NB4 (cell line): ENCODE measurements at regions not wholly inside any gene's neighbourhood (a gene's known extent, or its start where the extent isn't known, plus 50 kb on each side); places are given as distances from the start of the nearest gene placed in this dataset.

Experiments
- DNase-seq: peaks from one replicate; pipeline ENCODE4 v3.0.0; 2010; ENCODE audit warnings: low read depth
- H3K4me3 ChIP-seq: one replicate; pipeline ENCODE4 v1.5.1; 2011; ENCODE audit warnings: mild to moderate bottlenecking, low read depth, low read length, moderate library complexity
- CTCF ChIP-seq: IDR thresholded peaks from one replicate; pipeline ENCODE4 v1.5.1; 2012; ENCODE audit warnings: low read depth, low read length
- MAX ChIP-seq: IDR thresholded peaks from 2 replicates; pipeline ENCODE4 v1.6.1; 2011; ENCODE audit warnings: low read depth, low read length
- MYC ChIP-seq: IDR thresholded peaks from 2 replicates; pipeline ENCODE4 v1.6.1; 2011; ENCODE audit warnings: low read depth, low read length
- POLR2A ChIP-seq: IDR thresholded peaks from 2 replicates; pipeline ENCODE4 v1.6.1; 2011; ENCODE audit warnings: mild to moderate bottlenecking; ENCODE audit not compliant: insufficient read length; ENCODE audit errors: extremely low read depth

- no peak overlapping the region for H3K4me3 ChIP-seq
- DNase-seq: no peak
- TF ChIP-seq MAX (no peak), MYC (no peak), POLR2A (no peak), CTCF (no peak)
These were observed 125.0 kb upstream of the DLG1 start for GRCh38 chr3:197423376-197423775.

- no peak for DNase-seq
- TF ChIP-seq POLR2A: no peak
- TF ChIP-seq MAX: no peak
- TF ChIP-seq CTCF: no peak
- TF ChIP-seq MYC: no peak
- H3K4me3 ChIP-seq: no peak overlapping the region
These were observed 124.1 kb upstream of the DLG1 start for GRCh38 chr3:197422506-197422905.

GRCh38 chr3:197421021-197421420, 122.6 kb upstream of the DLG1 start:
- TF ChIP-seq MAX: no peak
- no peak overlapping the region for H3K4me3 ChIP-seq
- no peak for DNase-seq

- TF ChIP-seq MAX (no peak), MYC (no peak), CTCF (no peak), POLR2A (no peak)
- DNase-seq: no peak
- no peak overlapping the region for H3K4me3 ChIP-seq
These were observed 122.2 kb upstream of the DLG1 start for GRCh38 chr3:197420566-197420965.

GRCh38 chr3:197420115-197420514, 121.7 kb upstream of the DLG1 start:
- TF ChIP-seq POLR2A (no peak), MYC (no peak), MAX (no peak), CTCF (no peak)
- H3K4me3 ChIP-seq: no peak overlapping the region
- DNase-seq: no peak

GRCh38 chr3:197419696-197420095, 121.3 kb upstream of the DLG1 start:
- no peak for DNase-seq
- H3K4me3 ChIP-seq: no peak overlapping the region
- TF ChIP-seq MYC (no peak), MAX (no peak), POLR2A (no peak), CTCF (no peak)
